Esophagus muscularis mucosa (tissue), 4 donors: ENCODE measurements at regions not wholly inside any gene's neighbourhood (a gene's known extent, or its start where the extent isn't known, plus 50 kb on each side); places are given as distances from the start of the nearest gene placed in this dataset.

Experiments
- EP300 ChIP-seq: sonication (generic); formaldehyde crosslinking; IDR thresholded peaks from one replicate; pipeline ENCODE4 v1.6.1; 2017; ENCODE audit warnings: antibody characterized with exemption
- POLR2A ChIP-seq: fragments of 450-650 bp; IDR thresholded peaks from one replicate; pipeline ENCODE4 v1.6.1; 2017; ENCODE audit warnings: antibody characterized with exemption, moderate library complexity, mild to moderate bottlenecking, low read depth
- TF ChIP-seq, protein P1 (sequence below), 3 experiments: fragments of 200-600 bp in 2 of 3; fragments of 450-650 bp in 1 of 3; sonication (generic) in 2 of 3; IDR thresholded peaks; one replicate each; pipeline ENCODE4 v1.5.1; 2017 to 2019; ENCODE audit warnings: antibody characterized with exemption in 3 of 3, mild to moderate bottlenecking in 2 of 3, moderate library complexity in 1 of 3

DNA sequence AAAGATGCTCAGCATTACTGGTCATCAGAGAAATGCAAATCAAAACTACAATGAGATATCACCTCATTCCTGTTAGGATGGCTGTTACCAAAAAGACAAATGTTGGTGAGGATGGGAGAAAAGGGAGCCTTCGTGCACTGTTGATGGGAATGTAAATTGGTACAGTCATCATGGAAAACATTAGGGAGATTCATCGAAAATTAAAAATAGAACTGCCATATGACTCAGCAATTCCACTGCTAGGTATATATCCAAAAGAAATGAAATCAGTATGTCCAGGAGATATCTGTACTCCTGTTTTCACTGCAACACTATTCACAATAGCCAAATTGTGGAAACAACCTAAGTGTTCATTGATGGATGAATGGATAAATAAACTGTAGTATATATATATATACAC is 228.1 kb downstream of the ACTR3B start:
- TF ChIP-seq, protein P1, sequence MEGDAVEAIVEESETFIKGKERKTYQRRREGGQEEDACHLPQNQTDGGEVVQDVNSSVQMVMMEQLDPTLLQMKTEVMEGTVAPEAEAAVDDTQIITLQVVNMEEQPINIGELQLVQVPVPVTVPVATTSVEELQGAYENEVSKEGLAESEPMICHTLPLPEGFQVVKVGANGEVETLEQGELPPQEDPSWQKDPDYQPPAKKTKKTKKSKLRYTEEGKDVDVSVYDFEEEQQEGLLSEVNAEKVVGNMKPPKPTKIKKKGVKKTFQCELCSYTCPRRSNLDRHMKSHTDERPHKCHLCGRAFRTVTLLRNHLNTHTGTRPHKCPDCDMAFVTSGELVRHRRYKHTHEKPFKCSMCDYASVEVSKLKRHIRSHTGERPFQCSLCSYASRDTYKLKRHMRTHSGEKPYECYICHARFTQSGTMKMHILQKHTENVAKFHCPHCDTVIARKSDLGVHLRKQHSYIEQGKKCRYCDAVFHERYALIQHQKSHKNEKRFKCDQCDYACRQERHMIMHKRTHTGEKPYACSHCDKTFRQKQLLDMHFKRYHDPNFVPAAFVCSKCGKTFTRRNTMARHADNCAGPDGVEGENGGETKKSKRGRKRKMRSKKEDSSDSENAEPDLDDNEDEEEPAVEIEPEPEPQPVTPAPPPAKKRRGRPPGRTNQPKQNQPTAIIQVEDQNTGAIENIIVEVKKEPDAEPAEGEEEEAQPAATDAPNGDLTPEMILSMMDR (IDR thresholded peaks at IDR 0.05) = no peak
- TF ChIP-seq EP300 (no peak), POLR2A (no peak)
